ENCODE measurements at regions not wholly inside any gene's neighbourhood (a gene's known extent, or its start where the extent isn't known, plus 50 kb on each side); places are given as distances from the start of the nearest gene placed in this dataset.

GRCh38 chr10:61067671-61068336 lies 123.8 kb upstream of the RHOBTB1 start:
- no peak for TF ChIP-seq CTCF (IDR thresholded peaks at IDR 0.05; ENCODE audit: low read depth, low read length)
- peak; percentile 54 for DNase-seq
- H3K36me3 ChIP-seq, result no peaks in the 10 kb centered on the region
- no peaks in the 10 kb centered on the region for H3K9me3 ChIP-seq (ENCODE audit: severe bottlenecking)
- H3K4me3 ChIP-seq (ENCODE audit: low read depth, low read length), result no peak overlapping the region
- no peak overlapping the region for H3K27ac ChIP-seq
- no peaks in the 10 kb centered on the region for H3K27me3 ChIP-seq (ENCODE audit: insufficient read depth, low read depth, severe bottlenecking)

GRCh38 chr10:61066661-61067344 lies 122.8 kb upstream of the RHOBTB1 start:
- Histone ChIP-seq H3K4me3 (ENCODE audit: low read depth, low read length) (no peak overlapping the region), H3K9me3 (ENCODE audit: severe bottlenecking) (no peaks in the 10 kb centered on the region), H3K27me3 (ENCODE audit: insufficient read depth, low read depth, severe bottlenecking) (no peaks in the 10 kb centered on the region), H3K36me3 (no peaks in the 10 kb centered on the region), H3K27ac (no peak overlapping the region)
- DNase-seq, result no peak
- TF ChIP-seq CTCF (IDR thresholded peaks at IDR 0.05; ENCODE audit: low read depth, low read length), result no peak

- Histone ChIP-seq H3K27me3 (ENCODE audit: insufficient read depth, low read depth, severe bottlenecking) (no peaks in the 10 kb centered on the region), H3K4me3 (ENCODE audit: low read depth, low read length) (no peak overlapping the region), H3K9me3 (ENCODE audit: severe bottlenecking) (no peaks in the 10 kb centered on the region), H3K36me3 (no peaks in the 10 kb centered on the region), H3K27ac (no peak overlapping the region)
- DNase-seq, result no peak
- no peak for TF ChIP-seq CTCF (IDR thresholded peaks at IDR 0.05; ENCODE audit: low read depth, low read length)
These were observed 121.1 kb upstream of the RHOBTB1 start for GRCh38 chr10:61065051-61065450.

- Histone ChIP-seq H3K4me3 (ENCODE audit: low read depth, low read length) (no peak overlapping the region), H3K27ac (no peak overlapping the region), H3K36me3 (no peaks in the 10 kb centered on the region), H3K9me3 (ENCODE audit: severe bottlenecking) (no peaks in the 10 kb centered on the region), H3K27me3 (ENCODE audit: insufficient read depth, low read depth, severe bottlenecking) (no peaks in the 10 kb centered on the region)
- TF ChIP-seq CTCF (IDR thresholded peaks at IDR 0.05; ENCODE audit: low read depth, low read length), result no peak
- DNase-seq, result no peak
These were observed 120.4 kb upstream of the RHOBTB1 start for GRCh38 chr10:61064356-61064755.

- no peaks in the 10 kb centered on the region for H3K27me3 ChIP-seq (ENCODE audit: insufficient read depth, low read depth, severe bottlenecking)
- no peaks in the 10 kb centered on the region for H3K9me3 ChIP-seq (ENCODE audit: severe bottlenecking)
- no peak for TF ChIP-seq CTCF (IDR thresholded peaks at IDR 0.05; ENCODE audit: low read depth, low read length)
- no peak overlapping the region for H3K27ac ChIP-seq
- DNase-seq, result no peak
- H3K4me3 ChIP-seq (ENCODE audit: low read depth, low read length), result no peak overlapping the region
- no peaks in the 10 kb centered on the region for H3K36me3 ChIP-seq
These were observed 119.9 kb upstream of the RHOBTB1 start for GRCh38 chr10:61063901-61064300.
